Glutamatergic neuron (in vitro differentiated cells): ENCODE measurements at regions not wholly inside any gene's neighbourhood (a gene's known extent, or its start where the extent isn't known, plus 50 kb on each side); places are given as distances from the start of the nearest gene placed in this dataset.

Experiments
- DNase-seq: peaks from one replicate; pipeline ENCODE4 v3.0.0; 2022
- H3K27ac Mint-ChIP-seq: one replicate; pipeline ENCODE4 v1.8.0; 2020; ENCODE audit warnings: mild to moderate bottlenecking, mixed read lengths, inconsistent platforms; ENCODE audit not compliant: unreplicated experiment
- H3K27me3 Mint-ChIP-seq: one replicate; pipeline ENCODE4 v1.8.0; 2020; ENCODE audit warnings: mild to moderate bottlenecking, moderate library complexity, mixed read lengths, inconsistent platforms; ENCODE audit not compliant: unreplicated experiment
- H3K36me3 Mint-ChIP-seq: one replicate; pipeline ENCODE4 v1.8.0; 2020; ENCODE audit warnings: mild to moderate bottlenecking, mixed read lengths, inconsistent platforms; ENCODE audit not compliant: unreplicated experiment
- H3K4me1 Mint-ChIP-seq: one replicate; pipeline ENCODE4 v1.8.0; 2020; ENCODE audit warnings: mild to moderate bottlenecking, low read depth, mixed read lengths, inconsistent platforms; ENCODE audit not compliant: unreplicated experiment
- H3K4me3 Mint-ChIP-seq: one replicate; pipeline ENCODE4 v1.8.0; 2020; ENCODE audit warnings: mild to moderate bottlenecking, mixed read lengths, inconsistent platforms; ENCODE audit not compliant: unreplicated experiment
- H3K9me3 Mint-ChIP-seq: one replicate; pipeline ENCODE4 v1.8.0; 2020; ENCODE audit warnings: mild to moderate bottlenecking, moderate library complexity, mixed read lengths, inconsistent platforms; ENCODE audit not compliant: unreplicated experiment
- CTCF ChIP-seq: fragments of 200-600 bp; sonication (generic); IDR thresholded peaks from one replicate; pipeline ENCODE4 v1.5.0; 2021; ENCODE audit not compliant: partially characterized antibody, unreplicated experiment

- no peak for TF ChIP-seq CTCF
Observed at GRCh38 chr20:51198238-51198637, 175.3 kb upstream of the KCNG1 start.

DNA sequence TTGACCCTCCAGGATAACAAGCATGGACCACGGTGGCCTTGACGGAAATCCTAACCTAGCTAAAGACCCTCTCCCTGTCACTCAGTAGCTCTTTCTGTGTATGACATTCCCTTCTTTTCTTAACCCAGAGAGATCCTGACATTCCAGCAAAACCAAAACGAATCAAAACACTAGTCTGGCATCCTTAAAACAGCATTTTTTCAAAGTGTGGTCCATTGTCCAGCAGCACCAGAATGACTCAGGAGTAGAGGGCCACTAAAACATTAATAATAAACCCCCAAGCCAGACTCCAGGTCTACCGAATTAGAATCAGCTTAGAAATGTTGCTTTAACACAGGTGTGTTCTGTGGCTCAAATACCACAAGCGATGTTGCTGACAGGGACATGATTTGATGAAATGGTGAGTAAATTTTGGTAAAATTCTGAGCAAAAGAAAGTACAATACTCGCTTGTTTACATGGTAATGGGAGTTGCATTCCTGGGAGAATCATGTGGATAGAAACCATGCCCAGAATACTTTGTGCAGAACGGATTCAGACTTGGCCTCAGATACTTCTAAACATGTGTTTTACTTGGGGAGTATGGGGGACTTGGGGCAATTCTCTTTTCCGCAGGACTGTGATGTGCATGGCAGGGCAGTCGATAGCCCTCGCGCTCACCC lies 174.2 kb upstream of the KCNG1 start:
- TF ChIP-seq CTCF, result no peak
- H3K4me3 Mint-ChIP-seq, result no peak overlapping the region
- H3K9me3 Mint-ChIP-seq, result peaks cover 1% of the 10 kb centered on the region
- no peaks in the 10 kb centered on the region for H3K4me1 Mint-ChIP-seq
- peaks cover 3% of the 10 kb centered on the region for H3K27me3 Mint-ChIP-seq
- H3K27ac Mint-ChIP-seq, result no peak overlapping the region
- DNase-seq, result no peak
- H3K36me3 Mint-ChIP-seq, result peaks cover 7% of the 10 kb centered on the region

More at GRCh38 chr20:51198238-51198637, 175.3 kb upstream of the KCNG1 start:
- peaks cover 3% of the 10 kb centered on the region for H3K27me3 Mint-ChIP-seq
- peaks cover 1% of the 10 kb centered on the region for H3K9me3 Mint-ChIP-seq
- peaks cover 7% of the 10 kb centered on the region for H3K36me3 Mint-ChIP-seq
- H3K4me1 Mint-ChIP-seq, result no peaks in the 10 kb centered on the region
- no peak for DNase-seq
- H3K4me3 Mint-ChIP-seq, result no peak overlapping the region
- H3K27ac Mint-ChIP-seq, result no peak overlapping the region

DNA sequence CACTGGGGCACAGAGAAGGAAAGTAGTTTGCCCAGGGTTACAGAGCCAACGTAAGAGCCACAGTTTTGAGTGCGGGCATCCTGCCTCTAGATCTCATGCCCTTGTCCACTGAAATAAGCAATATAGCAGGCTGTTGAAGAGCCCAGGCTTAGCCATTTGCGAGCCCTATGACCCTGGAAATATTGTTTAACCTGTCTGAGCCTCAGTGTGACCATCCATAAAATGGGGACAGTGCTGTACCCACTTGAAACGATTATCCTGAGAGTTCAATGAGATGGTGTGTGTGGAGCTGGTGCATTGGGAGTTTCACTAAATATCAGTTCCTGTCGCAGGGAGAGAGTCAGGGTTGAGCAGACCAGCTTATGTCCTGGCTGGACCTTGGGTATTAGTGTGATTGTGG lies 173.1 kb upstream of the KCNG1 start:
- Mint-ChIP-seq H3K27me3 (peaks cover 3% of the 10 kb centered on the region), H3K4me3 (no peak overlapping the region), H3K9me3 (peaks cover 1% of the 10 kb centered on the region), H3K36me3 (peaks cover 7% of the 10 kb centered on the region), H3K27ac (no peak overlapping the region), H3K4me1 (no peaks in the 10 kb centered on the region)
- no peak for DNase-seq
- no peak for TF ChIP-seq CTCF

GRCh38 chr20:51195419-51195901 lies 172.6 kb upstream of the KCNG1 start:
- no peaks in the 10 kb centered on the region for H3K4me1 Mint-ChIP-seq
- TF ChIP-seq CTCF, result no peak
- no peak for DNase-seq
- H3K36me3 Mint-ChIP-seq, result peaks cover 7% of the 10 kb centered on the region
- no peak overlapping the region for H3K4me3 Mint-ChIP-seq
- peaks cover 3% of the 10 kb centered on the region for H3K27me3 Mint-ChIP-seq
- H3K9me3 Mint-ChIP-seq, result peaks cover 1% of the 10 kb centered on the region
- H3K27ac Mint-ChIP-seq, result no peak overlapping the region

DNA sequence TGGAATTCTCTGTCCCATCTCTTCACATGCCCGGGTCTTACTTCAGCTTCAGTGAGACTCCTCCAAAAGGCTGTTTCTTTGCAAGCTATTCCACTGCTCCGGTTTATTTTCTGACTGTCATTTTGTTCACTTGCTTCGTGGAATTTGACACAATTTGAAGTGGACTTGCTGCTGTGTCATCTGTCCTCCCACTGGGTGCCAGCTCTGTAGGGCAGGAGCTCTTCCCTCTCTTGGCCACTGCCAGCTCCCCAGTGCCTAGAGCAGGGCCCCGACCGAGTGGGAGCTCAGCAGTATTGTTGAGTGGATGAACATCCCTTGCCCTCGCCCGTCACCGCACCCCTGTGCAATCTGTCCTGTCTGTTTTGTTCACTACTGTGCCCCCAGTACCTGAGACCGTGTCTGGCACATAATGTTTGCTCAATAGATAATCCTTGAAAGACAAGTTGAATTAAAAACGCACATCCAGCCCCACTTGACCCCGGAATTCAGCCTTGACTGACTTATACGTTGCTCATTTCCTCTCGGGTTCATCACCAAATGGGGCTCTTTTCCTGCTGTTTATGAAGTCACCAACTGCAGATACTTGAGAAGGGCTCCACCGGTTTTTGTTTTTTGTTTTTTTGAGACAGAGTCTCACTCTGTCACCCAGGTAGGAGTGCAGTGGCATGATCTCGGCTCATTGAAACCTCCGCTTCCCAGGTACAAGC lies 170.3 kb upstream of the KCNG1 start:
- DNase-seq, result no peak
- no peak for TF ChIP-seq CTCF
- Mint-ChIP-seq H3K9me3 (no peaks in the 10 kb centered on the region), H3K4me1 (no peaks in the 10 kb centered on the region), H3K27ac (no peak overlapping the region), H3K27me3 (peaks cover 3% of the 10 kb centered on the region), H3K4me3 (no peak overlapping the region), H3K36me3 (peaks cover 7% of the 10 kb centered on the region)
